ENCODE measurements at regions not wholly inside any gene's neighbourhood (a gene's known extent, or its start where the extent isn't known, plus 50 kb on each side); places are given as distances from the start of the nearest gene placed in this dataset.

GRCh38 chr11:116598036-116598435 is 174.8 kb downstream of the BUD13 start:
- H3K79me2 ChIP-seq (ENCODE audit: control insufficient read depth, insufficient read depth, low read length, poor library complexity) = no peaks in the 10 kb centered on the region
- peaks cover 3% of the 10 kb centered on the region for H3K9me3 ChIP-seq (ENCODE audit: insufficient read depth, low read depth, low read length)
- no peak overlapping the region for H3K18ac ChIP-seq (ENCODE audit: low read length)

GRCh38 chr11:116596346-116597260 is 176.2 kb downstream of the BUD13 start:
- Histone ChIP-seq H3K14ac (ENCODE audit: low read length) (no peak overlapping the region), H3K9ac (ENCODE audit: low read length) (no peak overlapping the region), H4K8ac (ENCODE audit: low read depth, low read length) (no peak overlapping the region), H4K12ac (ENCODE audit: low read depth, low read length) (no peak overlapping the region), H2BK5ac (ENCODE audit: low read depth, low read length, poor library complexity) (no peak overlapping the region), H2BK12ac (ENCODE audit: low read length) (no peak overlapping the region), H2BK120ac (ENCODE audit: insufficient read depth, low read length, poor library complexity) (no peak overlapping the region), H3K18ac (ENCODE audit: low read length) (no peak overlapping the region), H2AK5ac (ENCODE audit: low read length) (no peak overlapping the region), H3K4ac (ENCODE audit: low read depth, low read length) (no peak overlapping the region), H3K4me1 (ENCODE audit: control insufficient read depth in 1 of 2, insufficient read depth in 2 of 2, low read length in 2 of 2) (peaks cover 2 to 4% of the 10 kb centered on the region in 2 experiments), H3K4me2 (ENCODE audit: low read length) (no peak overlapping the region), H3K79me1 (ENCODE audit: low read length) (no peaks in the 10 kb centered on the region), H3K27me3 (ENCODE audit: insufficient read depth, low read length) (no peaks in the 10 kb centered on the region), H4K91ac (ENCODE audit: low read depth, low read length) (no peak overlapping the region), H3K36me3 (ENCODE audit: control insufficient read depth in 1 of 2, insufficient read depth in 2 of 2, low read length in 2 of 2) (no peaks in the 10 kb centered on the region), H3K9me3 (ENCODE audit: insufficient read depth, low read depth, low read length) (peaks cover 3% of the 10 kb centered on the region), H3K4me3 (ENCODE audit: low read depth, low read length) (no peak overlapping the region), H2AFZ (ENCODE audit: insufficient read depth, low read length, poor library complexity) (no peak overlapping the region), H3K23ac (ENCODE audit: low read length) (no peak overlapping the region), H3K27ac (ENCODE audit: low read depth, low read length) (no peak overlapping the region), H3K79me2 (ENCODE audit: control insufficient read depth, insufficient read depth, low read length, poor library complexity) (no peaks in the 10 kb centered on the region)
- no peak for DNase-seq
- no CpG with 5 or more reads among the region's 12 CpGs for WGBS (ENCODE audit: extremely low coverage, insufficient coverage, insufficient read length)

More at GRCh38 chr11:116598036-116598435, 174.8 kb downstream of the BUD13 start:
- Histone ChIP-seq H4K8ac (ENCODE audit: low read depth, low read length) (no peak overlapping the region), H2BK5ac (ENCODE audit: low read depth, low read length, poor library complexity) (no peak overlapping the region), H4K12ac (ENCODE audit: low read depth, low read length) (no peak overlapping the region), H3K27me3 (ENCODE audit: insufficient read depth, low read length) (no peaks in the 10 kb centered on the region), H2AK5ac (ENCODE audit: low read length) (no peak overlapping the region), H3K9ac (ENCODE audit: low read length) (no peak overlapping the region), H3K79me1 (ENCODE audit: low read length) (no peaks in the 10 kb centered on the region), H3K36me3 (ENCODE audit: control insufficient read depth in 1 of 2, insufficient read depth in 2 of 2, low read length in 2 of 2) (no peaks in the 10 kb centered on the region), H2BK12ac (ENCODE audit: low read length) (no peak overlapping the region), H3K4me3 (ENCODE audit: low read depth, low read length) (no peak overlapping the region), H3K23ac (ENCODE audit: low read length) (no peak overlapping the region), H3K4me2 (ENCODE audit: low read length) (no peak overlapping the region), H2AFZ (ENCODE audit: insufficient read depth, low read length, poor library complexity) (no peak overlapping the region), H3K27ac (ENCODE audit: low read depth, low read length) (no peak overlapping the region), H3K4ac (ENCODE audit: low read depth, low read length) (no peak overlapping the region), H3K14ac (ENCODE audit: low read length) (no peak overlapping the region), H2BK120ac (ENCODE audit: insufficient read depth, low read length, poor library complexity) (no peak overlapping the region), H3K4me1 (ENCODE audit: control insufficient read depth in 1 of 2, insufficient read depth in 2 of 2, low read length in 2 of 2) (peaks cover 4 to 5% of the 10 kb centered on the region in 2 experiments), H4K91ac (ENCODE audit: low read depth, low read length) (no peak overlapping the region)
- WGBS (ENCODE audit: extremely low coverage, insufficient coverage, insufficient read length) = no CpG with 5 or more reads among the region's 6 CpGs
- DNase-seq = no peak

GRCh38 chr11:116595305-116595880 is 177.4 kb downstream of the BUD13 start:
- Histone ChIP-seq H3K4ac (ENCODE audit: low read depth, low read length) (no peak overlapping the region), H3K14ac (ENCODE audit: low read length) (no peak overlapping the region), H3K79me2 (ENCODE audit: control insufficient read depth, insufficient read depth, low read length, poor library complexity) (no peaks in the 10 kb centered on the region), H2BK5ac (ENCODE audit: low read depth, low read length, poor library complexity) (no peak overlapping the region), H4K8ac (ENCODE audit: low read depth, low read length) (no peak overlapping the region), H3K4me3 (ENCODE audit: low read depth, low read length) (no peak overlapping the region), H3K27me3 (ENCODE audit: insufficient read depth, low read length) (no peaks in the 10 kb centered on the region), H3K4me1 (ENCODE audit: control insufficient read depth in 1 of 2, insufficient read depth in 2 of 2, low read length in 2 of 2) (peaks cover 4 to 7% of the 10 kb centered on the region in 2 experiments), H3K9ac (ENCODE audit: low read length) (no peak overlapping the region), H2AK5ac (ENCODE audit: low read length) (no peak overlapping the region), H3K23ac (ENCODE audit: low read length) (no peak overlapping the region), H4K12ac (ENCODE audit: low read depth, low read length) (no peak overlapping the region), H3K4me2 (ENCODE audit: low read length) (no peak overlapping the region), H2AFZ (ENCODE audit: insufficient read depth, low read length, poor library complexity) (no peak overlapping the region), H3K36me3 (ENCODE audit: control insufficient read depth in 1 of 2, insufficient read depth in 2 of 2, low read length in 2 of 2) (no peaks in the 10 kb centered on the region), H3K9me3 (ENCODE audit: insufficient read depth, low read depth, low read length) (peaks cover 3% of the 10 kb centered on the region), H2BK120ac (ENCODE audit: insufficient read depth, low read length, poor library complexity) (no peak overlapping the region), H2BK12ac (ENCODE audit: low read length) (no peak overlapping the region), H3K27ac (ENCODE audit: low read depth, low read length) (no peak overlapping the region), H3K18ac (ENCODE audit: low read length) (no peak overlapping the region), H3K79me1 (ENCODE audit: low read length) (no peaks in the 10 kb centered on the region), H4K91ac (ENCODE audit: low read depth, low read length) (no peak overlapping the region)
- no peak for DNase-seq
- WGBS (ENCODE audit: extremely low coverage, insufficient coverage, insufficient read length) = no CpG with 5 or more reads among the region's 13 CpGs

- H3K18ac ChIP-seq (ENCODE audit: low read length) = no peak overlapping the region
- no CpG with 5 or more reads among the region's 10 CpGs for WGBS (ENCODE audit: extremely low coverage, insufficient coverage, insufficient read length)
- H3K9me3 ChIP-seq (ENCODE audit: insufficient read depth, low read depth, low read length) = peaks cover 2% of the 10 kb centered on the region
These were observed 181.8 kb downstream of the BUD13 start for GRCh38 chr11:116590844-116591570.

More at GRCh38 chr11:116590844-116591570, 181.8 kb downstream of the BUD13 start:
- Histone ChIP-seq H2BK12ac (ENCODE audit: low read length) (no peak overlapping the region), H3K4me1 (ENCODE audit: control insufficient read depth in 1 of 2, insufficient read depth in 2 of 2, low read length in 2 of 2) (peaks cover 4 to 7% of the 10 kb centered on the region in 2 experiments), H4K8ac (ENCODE audit: low read depth, low read length) (no peak overlapping the region), H3K4me3 (ENCODE audit: low read depth, low read length) (no peak overlapping the region), H3K36me3 (ENCODE audit: control insufficient read depth in 1 of 2, insufficient read depth in 2 of 2, low read length in 2 of 2) (no peaks in the 10 kb centered on the region), H3K27ac (ENCODE audit: low read depth, low read length) (no peak overlapping the region), H3K4me2 (ENCODE audit: low read length) (no peak overlapping the region), H2AK5ac (ENCODE audit: low read length) (no peak overlapping the region), H2AFZ (ENCODE audit: insufficient read depth, low read length, poor library complexity) (no peak overlapping the region), H4K91ac (ENCODE audit: low read depth, low read length) (no peak overlapping the region), H2BK5ac (ENCODE audit: low read depth, low read length, poor library complexity) (no peak overlapping the region), H2BK120ac (ENCODE audit: insufficient read depth, low read length, poor library complexity) (no peak overlapping the region), H3K14ac (ENCODE audit: low read length) (no peak overlapping the region), H3K79me1 (ENCODE audit: low read length) (no peaks in the 10 kb centered on the region), H3K27me3 (ENCODE audit: insufficient read depth, low read length) (no peaks in the 10 kb centered on the region), H3K9ac (ENCODE audit: low read length) (no peak overlapping the region), H3K4ac (ENCODE audit: low read depth, low read length) (no peak overlapping the region), H3K23ac (ENCODE audit: low read length) (no peak overlapping the region), H4K12ac (ENCODE audit: low read depth, low read length) (no peak overlapping the region), H3K79me2 (ENCODE audit: control insufficient read depth, insufficient read depth, low read length, poor library complexity) (no peaks in the 10 kb centered on the region)
- no peak for DNase-seq

All from trophoblast cell (in vitro differentiated cells and primary cell).